GM23248 (cell line): ENCODE measurements at regions not wholly inside any gene's neighbourhood (a gene's known extent, or its start where the extent isn't known, plus 50 kb on each side); places are given as distances from the start of the nearest gene placed in this dataset.

Experiments used
- DNase-seq: peaks from one replicate; pipeline ENCODE4 v3.0.0-alpha.2; 2015
- H2AFZ ChIP-seq: fragments of 200-600 bp; sonication (generic); 2 replicates; pipeline ENCODE4 v1.6.1; 2016; ENCODE audit warnings: antibody characterized with exemption
- H3F3A ChIP-seq: fragments of 200-600 bp; sonication (generic); 2 replicates; pipeline ENCODE4 v1.6.1; 2016; ENCODE audit warnings: mild to moderate bottlenecking, antibody characterized with exemption, mixed run types; ENCODE audit not compliant: insufficient read depth
- H3K27ac ChIP-seq: fragments of 200-600 bp; sonication (generic); 2 replicates; pipeline ENCODE4 v1.5.1; 2016; ENCODE audit warnings: mild to moderate bottlenecking
- H3K27me3 ChIP-seq: fragments of 200-600 bp; sonication (generic); replicated peaks from 2 replicates; pipeline ENCODE4 v1.6.1; 2016; ENCODE audit warnings: mild to moderate bottlenecking; ENCODE audit not compliant: insufficient read depth
- H3K36me3 ChIP-seq: fragments of 200-600 bp; sonication (generic); 2 replicates; pipeline ENCODE4 v1.6.1; 2016; ENCODE audit warnings: low read depth, mild to moderate bottlenecking
- H3K4me1 ChIP-seq: fragments of 200-600 bp; sonication (generic); 2 replicates; pipeline ENCODE4 v1.6.1; 2016; ENCODE audit warnings: mild to moderate bottlenecking; ENCODE audit not compliant: insufficient read depth
- H3K4me2 ChIP-seq: fragments of 200-600 bp; sonication (generic); one replicate; pipeline ENCODE4 v1.6.1; 2016; ENCODE audit warnings: mild to moderate bottlenecking; ENCODE audit not compliant: unreplicated experiment
- H3K4me3 ChIP-seq: fragments of 200-600 bp; sonication (generic); 2 replicates; pipeline ENCODE4 v1.5.1; 2016; ENCODE audit warnings: mild to moderate bottlenecking
- H3K79me2 ChIP-seq: fragments of 200-600 bp; sonication (generic); 2 replicates; pipeline ENCODE4 v1.6.1; 2016; ENCODE audit warnings: mild to moderate bottlenecking; ENCODE audit not compliant: insufficient read depth
- H3K9ac ChIP-seq: fragments of 200-600 bp; sonication (generic); 2 replicates; pipeline ENCODE4 v1.6.1; 2016; ENCODE audit warnings: mild to moderate bottlenecking
- H3K9me2 ChIP-seq: fragments of 200-600 bp; sonication (generic); 2 replicates; pipeline ENCODE4 v1.6.1; 2016; ENCODE audit warnings: mixed run types, mild to moderate bottlenecking, moderate library complexity; ENCODE audit not compliant: insufficient read depth
- H3K9me3 ChIP-seq: fragments of 200-600 bp; sonication (generic); one replicate; pipeline ENCODE4 v1.6.1; 2017; ENCODE audit warnings: low read depth
- H4K20me1 ChIP-seq: fragments of 200-600 bp; sonication (generic); 2 replicates; pipeline ENCODE4 v1.6.0; 2016; ENCODE audit not compliant: insufficient read depth
- EZH2 ChIP-seq: fragments of 200-600 bp; sonication (generic); IDR thresholded peaks from 2 replicates; pipeline ENCODE4 v1.6.1; 2018; ENCODE audit warnings: antibody characterized with exemption, mild to moderate bottlenecking; ENCODE audit not compliant: insufficient read depth, poor library complexity, severe bottlenecking
- EZH2phosphoT487 ChIP-seq: fragments of 200-600 bp; sonication (generic); IDR thresholded peaks from 2 replicates; pipeline ENCODE4 v1.6.1; 2018; ENCODE audit warnings: antibody characterized with exemption, moderate library complexity, mild to moderate bottlenecking, low read depth; ENCODE audit not compliant: insufficient read depth
- WGBS, 2 experiments: methylation state at CpG; one replicate each; pipeline ENCODE4 v1.1.6; 2015 to 2017; ENCODE audit warnings: low lambda C conversion rate in 2 of 2, low coverage in 1 of 2; ENCODE audit errors: missing lambda C conversion rate in 2 of 2; 5-methylcytosine and 5-hydroxymethylcytosine counted together
- in situ Hi-C: fragments of 300-500 bp; cut with MboI; formaldehyde crosslinking; loops from 2 replicates; pipeline ENCODE4 v1.15.0; 2020

- Histone ChIP-seq H3K36me3 (no peaks in the 10 kb centered on the region), H4K20me1 (no peaks in the 10 kb centered on the region), H3K4me1 (no peaks in the 10 kb centered on the region), H3F3A (no peaks in the 10 kb centered on the region), H3K9me2 (no peaks in the 10 kb centered on the region), H3K27me3 (no peaks in the 10 kb centered on the region), H3K9me3 (no peaks in the 10 kb centered on the region), H3K4me3 (no peak overlapping the region), H3K79me2 (no peaks in the 10 kb centered on the region), H3K27ac (no peak overlapping the region), H3K4me2 (no peak overlapping the region), H2AFZ (no peak overlapping the region), H3K9ac (no peak overlapping the region)
- 47 to 54% methylated on average over 6 of the region's 6 CpGs for WGBS, 2 experiments
- in situ Hi-C loops: no loop called here
- no peak for DNase-seq
- no peak for TF ChIP-seq EZH2
- no peak for TF ChIP-seq EZH2phosphoT487
These were observed 531.3 kb downstream of the GALC start for GRCh38 chr14:87461704-87462103.

- Histone ChIP-seq H3F3A (no peaks in the 10 kb centered on the region), H3K4me2 (peak overlapping the region; percentile 18), H3K9ac (no peak overlapping the region), H3K4me1 (no peaks in the 10 kb centered on the region), H3K79me2 (no peaks in the 10 kb centered on the region), H2AFZ (peak overlapping the region; percentile 50; the same call in 1 of the 2 replicates), H3K4me3 (no peak overlapping the region), H3K9me3 (no peaks in the 10 kb centered on the region), H3K27ac (no peak overlapping the region), H4K20me1 (no peaks in the 10 kb centered on the region), H3K36me3 (no peaks in the 10 kb centered on the region), H3K9me2 (no peaks in the 10 kb centered on the region), H3K27me3 (no peaks in the 10 kb centered on the region)
- in situ Hi-C loops: no loop called here
- TF ChIP-seq EZH2 (no peak), EZH2phosphoT487 (no peak)
- no peak for DNase-seq
- 25 to 27% methylated on average over 6 of the region's 6 CpGs for WGBS, 2 experiments
These were observed 535.3 kb downstream of the GALC start for GRCh38 chr14:87457720-87458119.

- no peaks in the 10 kb centered on the region for H3K9me3 ChIP-seq
- no peak overlapping the region for H3K4me2 ChIP-seq
- in situ Hi-C loops: no loop called here
- no peaks in the 10 kb centered on the region for H3K4me1 ChIP-seq
- no peaks in the 10 kb centered on the region for H3K36me3 ChIP-seq
- DNase-seq: no peak
- WGBS, 2 experiments: 38 to 49% methylated on average over 3 of the region's 3 CpGs
- H3K9me2 ChIP-seq: no peaks in the 10 kb centered on the region
- no peaks in the 10 kb centered on the region for H3K27me3 ChIP-seq
- H4K20me1 ChIP-seq: no peaks in the 10 kb centered on the region
- H3F3A ChIP-seq: no peaks in the 10 kb centered on the region
- H2AFZ ChIP-seq: no peak overlapping the region
- TF ChIP-seq EZH2phosphoT487 (no peak), EZH2 (no peak)
- no peak overlapping the region for H3K4me3 ChIP-seq
- H3K27ac ChIP-seq: no peak overlapping the region
- H3K79me2 ChIP-seq: no peaks in the 10 kb centered on the region
- H3K9ac ChIP-seq: no peak overlapping the region
These were observed 542.8 kb downstream of the GALC start for GRCh38 chr14:87450193-87450592.

- Histone ChIP-seq H3K79me2 (no peaks in the 10 kb centered on the region), H3K27me3 (no peaks in the 10 kb centered on the region), H3K27ac (no peak overlapping the region), H3K4me1 (no peaks in the 10 kb centered on the region), H3K9ac (no peak overlapping the region), H3K9me2 (no peaks in the 10 kb centered on the region), H2AFZ (no peak overlapping the region), H3F3A (no peaks in the 10 kb centered on the region), H4K20me1 (no peaks in the 10 kb centered on the region), H3K4me2 (no peak overlapping the region), H3K9me3 (no peaks in the 10 kb centered on the region), H3K36me3 (no peaks in the 10 kb centered on the region), H3K4me3 (no peak overlapping the region)
- no peak for DNase-seq
- TF ChIP-seq EZH2 (no peak), EZH2phosphoT487 (no peak)
- in situ Hi-C loops: no loop called here
These were observed 544.0 kb downstream of the GALC start for GRCh38 chr14:87449016-87449415.

- Histone ChIP-seq H3K27ac (no peak overlapping the region), H3K4me1 (no peaks in the 10 kb centered on the region), H3F3A (no peaks in the 10 kb centered on the region), H3K9ac (no peak overlapping the region), H3K4me3 (no peak overlapping the region), H3K27me3 (no peaks in the 10 kb centered on the region), H3K9me3 (no peaks in the 10 kb centered on the region), H4K20me1 (no peaks in the 10 kb centered on the region), H3K9me2 (no peaks in the 10 kb centered on the region), H2AFZ (no peak overlapping the region), H3K36me3 (no peaks in the 10 kb centered on the region), H3K79me2 (no peaks in the 10 kb centered on the region), H3K4me2 (no peak overlapping the region)
- peak; percentile 14 for DNase-seq
- in situ Hi-C loops: no loop called here
- TF ChIP-seq EZH2phosphoT487 (no peak), EZH2 (no peak)
These were observed 549.2 kb downstream of the GALC start for GRCh38 chr14:87443787-87444186.
